ENCODE measurements at regions not wholly inside any gene's neighbourhood (a gene's known extent, or its start where the extent isn't known, plus 50 kb on each side); places are given as distances from the start of the nearest gene placed in this dataset.

DNA sequence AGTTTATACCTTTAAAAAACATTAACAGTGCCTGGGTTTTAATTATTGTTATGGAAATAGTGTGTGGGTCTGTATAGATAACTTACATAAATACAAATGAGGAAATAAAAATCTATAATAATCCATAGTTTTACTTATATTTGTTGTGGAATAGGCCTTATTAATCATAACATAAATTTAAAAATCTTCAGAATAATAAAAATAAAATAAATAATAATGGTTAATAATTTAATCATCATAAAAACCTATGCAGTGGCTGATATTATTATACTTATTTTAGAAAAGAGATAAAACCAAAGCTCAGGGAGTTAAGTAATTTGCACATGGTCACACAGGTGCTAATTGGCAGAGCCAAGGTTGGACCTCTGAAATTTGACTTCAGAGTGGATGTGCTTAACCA lies 785.3 kb upstream of the SEMA6A start:
- no peaks in the 10 kb centered on the region for H3K4me1 ChIP-seq (ENCODE audit: control insufficient read depth, insufficient read depth, low read length)
- intact Hi-C loops (cut with micrococcal nuclease; ENCODE audit: unreplicated experiment) = no loop called here
- no peak for DNase-seq (ENCODE audit: low read depth, low spot score)
- POLR2A ChIA-PET = no interaction called here
- H3K9ac ChIP-seq (ENCODE audit: control insufficient read depth, insufficient read depth, low read length) = no peak overlapping the region
- H3K79me2 ChIP-seq (ENCODE audit: control insufficient read depth, insufficient read depth, low read length) = no peaks in the 10 kb centered on the region
- H3K27me3 ChIP-seq (replicated peaks in 1 of 2; ENCODE audit: control insufficient read depth in 2 of 2, insufficient read depth in 2 of 2, low read length in 1 of 2) = no peaks in the 10 kb centered on the region
- H3K36me3 ChIP-seq (ENCODE audit: control insufficient read depth in 2 of 2, insufficient read depth in 2 of 2, low read length in 1 of 2) = no peaks in the 10 kb centered on the region
- H3K9me3 ChIP-seq (replicated peaks; ENCODE audit: control insufficient read depth, insufficient read depth, low read length) = no peaks in the 10 kb centered on the region
- CTCF ChIA-PET = interaction anchor here (0.5 kb wide), 1 partner anchor 578 kb away, joined by 3 read pairs; no protein-coding TSS in a partner anchor
- no peak overlapping the region for H2AFZ ChIP-seq (ENCODE audit: control insufficient read depth, low read depth, low read length)
- H3K4me3 ChIP-seq = no peak overlapping the region
- no peak overlapping the region for H3K4me2 ChIP-seq (ENCODE audit: control insufficient read depth, insufficient read depth)
- TF ChIP-seq SIX5 (IDR thresholded peaks at IDR 0.05; ENCODE audit: low read depth, low read length, severe bottlenecking) = no peak
- no peak overlapping the region for H3K27ac ChIP-seq (ENCODE audit: control insufficient read depth, insufficient read depth)
- RAD21 ChIA-PET (ENCODE audit: unreplicated experiment) = no interaction called here
- SMC1A ChIA-PET (ENCODE audit: uncharacterized antibody, unreplicated experiment) = no interaction called here
- no TSS peak for BruUV-seq (replicated peaks)
- in situ Hi-C loops (cut with MboI) = no loop called here
- no peaks in the 10 kb centered on the region for H4K20me1 ChIP-seq (ENCODE audit: control insufficient read depth, insufficient read depth)
- FAIRE-seq = no peak
- ATAC-seq = no peak

DNA sequence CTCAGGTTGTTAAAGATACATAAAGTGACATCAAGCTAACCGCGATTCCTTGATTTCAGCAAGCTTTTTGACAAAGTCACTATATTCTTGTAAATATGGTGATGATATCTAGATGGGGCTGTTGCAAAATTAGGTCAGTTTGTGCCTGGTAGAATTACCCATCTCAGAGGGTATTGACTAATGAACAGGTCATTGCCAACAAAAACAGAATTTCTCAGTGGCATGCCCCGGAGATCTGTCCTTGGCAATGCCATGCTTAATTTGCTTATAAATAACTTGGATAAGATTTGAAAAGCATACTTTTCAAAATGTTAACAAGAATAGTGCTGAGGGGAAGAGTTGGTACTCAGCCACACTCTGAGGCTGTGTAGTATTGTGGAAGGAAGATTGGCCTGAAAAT lies 783.3 kb upstream of the SEMA6A start:
- no peak for FAIRE-seq
- H3K79me2 ChIP-seq (ENCODE audit: control insufficient read depth, insufficient read depth, low read length) = no peaks in the 10 kb centered on the region
- in situ Hi-C loops (cut with MboI) (no loop called here), intact Hi-C loops (cut with micrococcal nuclease; ENCODE audit: unreplicated experiment) (no loop called here)
- CTCF ChIA-PET = interaction anchor here (1.6 kb wide), 1 partner anchor 11 kb away, joined by 5 read pairs; no protein-coding TSS in a partner anchor
- WGBS (ENCODE audit: insufficient coverage, insufficient replicate concordance, low lambda C conversion rate, missing lambda C conversion rate) = 53% methylated on average over 3 of the region's 3 CpGs
- H3K27me3 ChIP-seq (replicated peaks in 1 of 2; ENCODE audit: control insufficient read depth in 2 of 2, insufficient read depth in 2 of 2, low read length in 1 of 2) = no peaks in the 10 kb centered on the region
- ATAC-seq = no peak
- no peak overlapping the region for H2AFZ ChIP-seq (ENCODE audit: control insufficient read depth, low read depth, low read length)
- H3K9ac ChIP-seq (ENCODE audit: control insufficient read depth, insufficient read depth, low read length) = no peak overlapping the region
- H3K9me3 ChIP-seq (replicated peaks; ENCODE audit: control insufficient read depth, insufficient read depth, low read length) = no peaks in the 10 kb centered on the region
- H3K4me2 ChIP-seq (ENCODE audit: control insufficient read depth, insufficient read depth) = no peak overlapping the region
- H3K36me3 ChIP-seq (ENCODE audit: control insufficient read depth in 2 of 2, insufficient read depth in 2 of 2, low read length in 1 of 2) = no peaks in the 10 kb centered on the region
- no TSS peak for BruUV-seq (replicated peaks)
- no peak overlapping the region for H3K4me3 ChIP-seq
- DNase-seq (ENCODE audit: low read depth, low spot score) = no peak
- no peaks in the 10 kb centered on the region for H3K4me1 ChIP-seq (ENCODE audit: control insufficient read depth, insufficient read depth, low read length)
- no peaks in the 10 kb centered on the region for H4K20me1 ChIP-seq (ENCODE audit: control insufficient read depth, insufficient read depth)
- SMC1A ChIA-PET (ENCODE audit: uncharacterized antibody, unreplicated experiment) = no interaction called here
- RAD21 ChIA-PET (ENCODE audit: unreplicated experiment) = no interaction called here
- POLR2A ChIA-PET = no interaction called here
- H3K27ac ChIP-seq (ENCODE audit: control insufficient read depth, insufficient read depth) = no peak overlapping the region
- TF ChIP-seq, protein P1, sequence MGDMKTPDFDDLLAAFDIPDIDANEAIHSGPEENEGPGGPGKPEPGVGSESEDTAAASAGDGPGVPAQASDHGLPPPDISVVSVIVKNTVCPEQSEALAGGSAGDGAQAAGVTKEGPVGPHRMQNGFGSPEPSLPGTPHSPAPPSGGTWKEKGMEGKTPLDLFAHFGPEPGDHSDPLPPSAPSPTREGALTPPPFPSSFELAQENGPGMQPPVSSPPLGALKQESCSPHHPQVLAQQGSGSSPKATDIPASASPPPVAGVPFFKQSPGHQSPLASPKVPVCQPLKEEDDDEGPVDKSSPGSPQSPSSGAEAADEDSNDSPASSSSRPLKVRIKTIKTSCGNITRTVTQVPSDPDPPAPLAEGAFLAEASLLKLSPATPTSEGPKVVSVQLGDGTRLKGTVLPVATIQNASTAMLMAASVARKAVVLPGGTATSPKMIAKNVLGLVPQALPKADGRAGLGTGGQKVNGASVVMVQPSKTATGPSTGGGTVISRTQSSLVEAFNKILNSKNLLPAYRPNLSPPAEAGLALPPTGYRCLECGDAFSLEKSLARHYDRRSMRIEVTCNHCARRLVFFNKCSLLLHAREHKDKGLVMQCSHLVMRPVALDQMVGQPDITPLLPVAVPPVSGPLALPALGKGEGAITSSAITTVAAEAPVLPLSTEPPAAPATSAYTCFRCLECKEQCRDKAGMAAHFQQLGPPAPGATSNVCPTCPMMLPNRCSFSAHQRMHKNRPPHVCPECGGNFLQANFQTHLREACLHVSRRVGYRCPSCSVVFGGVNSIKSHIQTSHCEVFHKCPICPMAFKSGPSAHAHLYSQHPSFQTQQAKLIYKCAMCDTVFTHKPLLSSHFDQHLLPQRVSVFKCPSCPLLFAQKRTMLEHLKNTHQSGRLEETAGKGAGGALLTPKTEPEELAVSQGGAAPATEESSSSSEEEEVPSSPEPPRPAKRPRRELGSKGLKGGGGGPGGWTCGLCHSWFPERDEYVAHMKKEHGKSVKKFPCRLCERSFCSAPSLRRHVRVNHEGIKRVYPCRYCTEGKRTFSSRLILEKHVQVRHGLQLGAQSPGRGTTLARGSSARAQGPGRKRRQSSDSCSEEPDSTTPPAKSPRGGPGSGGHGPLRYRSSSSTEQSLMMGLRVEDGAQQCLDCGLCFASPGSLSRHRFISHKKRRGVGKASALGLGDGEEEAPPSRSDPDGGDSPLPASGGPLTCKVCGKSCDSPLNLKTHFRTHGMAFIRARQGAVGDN (IDR thresholded peaks at IDR 0.05) = no peak
- TF ChIP-seq, protein P2, sequence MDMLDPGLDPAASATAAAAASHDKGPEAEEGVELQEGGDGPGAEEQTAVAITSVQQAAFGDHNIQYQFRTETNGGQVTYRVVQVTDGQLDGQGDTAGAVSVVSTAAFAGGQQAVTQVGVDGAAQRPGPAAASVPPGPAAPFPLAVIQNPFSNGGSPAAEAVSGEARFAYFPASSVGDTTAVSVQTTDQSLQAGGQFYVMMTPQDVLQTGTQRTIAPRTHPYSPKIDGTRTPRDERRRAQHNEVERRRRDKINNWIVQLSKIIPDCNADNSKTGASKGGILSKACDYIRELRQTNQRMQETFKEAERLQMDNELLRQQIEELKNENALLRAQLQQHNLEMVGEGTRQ (IDR thresholded peaks at IDR 0.05; ENCODE audit: borderline replicate concordance, low read depth, low read length) = no peak
- TF ChIP-seq, protein P3, sequence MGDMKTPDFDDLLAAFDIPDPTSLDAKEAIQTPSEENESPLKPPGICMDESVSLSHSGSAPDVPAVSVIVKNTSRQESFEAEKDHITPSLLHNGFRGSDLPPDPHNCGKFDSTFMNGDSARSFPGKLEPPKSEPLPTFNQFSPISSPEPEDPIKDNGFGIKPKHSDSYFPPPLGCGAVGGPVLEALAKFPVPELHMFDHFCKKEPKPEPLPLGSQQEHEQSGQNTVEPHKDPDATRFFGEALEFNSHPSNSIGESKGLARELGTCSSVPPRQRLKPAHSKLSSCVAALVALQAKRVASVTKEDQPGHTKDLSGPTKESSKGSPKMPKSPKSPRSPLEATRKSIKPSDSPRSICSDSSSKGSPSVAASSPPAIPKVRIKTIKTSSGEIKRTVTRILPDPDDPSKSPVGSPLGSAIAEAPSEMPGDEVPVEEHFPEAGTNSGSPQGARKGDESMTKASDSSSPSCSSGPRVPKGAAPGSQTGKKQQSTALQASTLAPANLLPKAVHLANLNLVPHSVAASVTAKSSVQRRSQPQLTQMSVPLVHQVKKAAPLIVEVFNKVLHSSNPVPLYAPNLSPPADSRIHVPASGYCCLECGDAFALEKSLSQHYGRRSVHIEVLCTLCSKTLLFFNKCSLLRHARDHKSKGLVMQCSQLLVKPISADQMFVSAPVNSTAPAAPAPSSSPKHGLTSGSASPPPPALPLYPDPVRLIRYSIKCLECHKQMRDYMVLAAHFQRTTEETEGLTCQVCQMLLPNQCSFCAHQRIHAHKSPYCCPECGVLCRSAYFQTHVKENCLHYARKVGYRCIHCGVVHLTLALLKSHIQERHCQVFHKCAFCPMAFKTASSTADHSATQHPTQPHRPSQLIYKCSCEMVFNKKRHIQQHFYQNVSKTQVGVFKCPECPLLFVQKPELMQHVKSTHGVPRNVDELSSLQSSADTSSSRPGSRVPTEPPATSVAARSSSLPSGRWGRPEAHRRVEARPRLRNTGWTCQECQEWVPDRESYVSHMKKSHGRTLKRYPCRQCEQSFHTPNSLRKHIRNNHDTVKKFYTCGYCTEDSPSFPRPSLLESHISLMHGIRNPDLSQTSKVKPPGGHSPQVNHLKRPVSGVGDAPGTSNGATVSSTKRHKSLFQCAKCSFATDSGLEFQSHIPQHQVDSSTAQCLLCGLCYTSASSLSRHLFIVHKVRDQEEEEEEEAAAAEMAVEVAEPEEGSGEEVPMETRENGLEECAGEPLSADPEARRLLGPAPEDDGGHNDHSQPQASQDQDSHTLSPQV (IDR thresholded peaks at IDR 0.05) = no peak
- TF ChIP-seq, protein P4, sequence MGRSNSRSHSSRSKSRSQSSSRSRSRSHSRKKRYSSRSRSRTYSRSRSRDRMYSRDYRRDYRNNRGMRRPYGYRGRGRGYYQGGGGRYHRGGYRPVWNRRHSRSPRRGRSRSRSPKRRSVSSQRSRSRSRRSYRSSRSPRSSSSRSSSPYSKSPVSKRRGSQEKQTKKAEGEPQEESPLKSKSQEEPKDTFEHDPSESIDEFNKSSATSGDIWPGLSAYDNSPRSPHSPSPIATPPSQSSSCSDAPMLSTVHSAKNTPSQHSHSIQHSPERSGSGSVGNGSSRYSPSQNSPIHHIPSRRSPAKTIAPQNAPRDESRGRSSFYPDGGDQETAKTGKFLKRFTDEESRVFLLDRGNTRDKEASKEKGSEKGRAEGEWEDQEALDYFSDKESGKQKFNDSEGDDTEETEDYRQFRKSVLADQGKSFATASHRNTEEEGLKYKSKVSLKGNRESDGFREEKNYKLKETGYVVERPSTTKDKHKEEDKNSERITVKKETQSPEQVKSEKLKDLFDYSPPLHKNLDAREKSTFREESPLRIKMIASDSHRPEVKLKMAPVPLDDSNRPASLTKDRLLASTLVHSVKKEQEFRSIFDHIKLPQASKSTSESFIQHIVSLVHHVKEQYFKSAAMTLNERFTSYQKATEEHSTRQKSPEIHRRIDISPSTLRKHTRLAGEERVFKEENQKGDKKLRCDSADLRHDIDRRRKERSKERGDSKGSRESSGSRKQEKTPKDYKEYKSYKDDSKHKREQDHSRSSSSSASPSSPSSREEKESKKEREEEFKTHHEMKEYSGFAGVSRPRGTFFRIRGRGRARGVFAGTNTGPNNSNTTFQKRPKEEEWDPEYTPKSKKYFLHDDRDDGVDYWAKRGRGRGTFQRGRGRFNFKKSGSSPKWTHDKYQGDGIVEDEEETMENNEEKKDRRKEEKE (IDR thresholded peaks at IDR 0.05) = no peak

Measured in GM12878 (cell line).